Activated CD8-positive, alpha-beta T cell treated with anti-CD3 and anti-CD28 coated beads for 36 hours (primary cell): ENCODE measurements at regions not wholly inside any gene's neighbourhood (a gene's known extent, or its start where the extent isn't known, plus 50 kb on each side); places are given as distances from the start of the nearest gene placed in this dataset.

Experiments
- ATAC-seq: fragments of 200-7000 bp; cut with Tn5 transposase; one replicate; pipeline ENCODE4 v1.10.0; 2021; ENCODE audit warnings: mild to moderate bottlenecking, moderate library complexity
- CTCF ChIA-PET: fragments of 350-600 bp; sonication (Branson Sonifier 250); formaldehyde crosslinking; loops from one replicate; lab custom pipeline; 2021; ENCODE audit warnings: antibody characterized with exemption; lab: Charles Lee
- POLR2A ChIA-PET: fragments of 350-600 bp; sonication (Branson Sonifier 250); formaldehyde crosslinking; loops from one replicate; lab custom pipeline; 2021; ENCODE audit warnings: antibody characterized with exemption; lab: Charles Lee
- DNase-seq: peaks from one replicate; pipeline ENCODE4 v3.0.0-alpha.2; 2020
- H3K27ac Mint-ChIP-seq: one replicate; pipeline ENCODE4 v1.8.0; 2021; ENCODE audit warnings: mild to moderate bottlenecking, mixed read lengths
- H3K27me3 Mint-ChIP-seq: one replicate; pipeline ENCODE4 v1.8.0; 2021; ENCODE audit warnings: mixed read lengths
- H3K36me3 Mint-ChIP-seq: one replicate; pipeline ENCODE4 v1.8.0; 2021; ENCODE audit warnings: low read depth, mixed read lengths
- H3K4me1 Mint-ChIP-seq: one replicate; pipeline ENCODE4 v1.8.0; 2021; ENCODE audit warnings: low read depth, mixed read lengths
- H3K4me3 Mint-ChIP-seq: one replicate; pipeline ENCODE4 v1.8.0; 2021; ENCODE audit warnings: mild to moderate bottlenecking, moderate library complexity, mixed read lengths
- H3K9me3 Mint-ChIP-seq: one replicate; pipeline ENCODE4 v1.8.0; 2021; ENCODE audit warnings: mixed read lengths
- intact Hi-C: fragments of 100-400 bp; cut with micrococcal nuclease; formaldehyde crosslinking; loops from one replicate; pipeline ENCODE4 v1.10.0; 2022
- TF ChIP-seq, protein P1 (sequence below): fragments of 200-600 bp; IDR thresholded peaks from one replicate; pipeline ENCODE4 v1.8.0; 2022; ENCODE audit warnings: antibody characterized with exemption, mild to moderate bottlenecking

GRCh38 chr18:55657572-55658331, 69.8 kb upstream of the TCF4 start:
- Mint-ChIP-seq H3K27ac (no peak overlapping the region), H3K27me3 (no peaks in the 10 kb centered on the region), H3K4me1 (no peaks in the 10 kb centered on the region), H3K4me3 (no peak overlapping the region), H3K9me3 (no peaks in the 10 kb centered on the region), H3K36me3 (no peaks in the 10 kb centered on the region)
- TF ChIP-seq, protein P1, sequence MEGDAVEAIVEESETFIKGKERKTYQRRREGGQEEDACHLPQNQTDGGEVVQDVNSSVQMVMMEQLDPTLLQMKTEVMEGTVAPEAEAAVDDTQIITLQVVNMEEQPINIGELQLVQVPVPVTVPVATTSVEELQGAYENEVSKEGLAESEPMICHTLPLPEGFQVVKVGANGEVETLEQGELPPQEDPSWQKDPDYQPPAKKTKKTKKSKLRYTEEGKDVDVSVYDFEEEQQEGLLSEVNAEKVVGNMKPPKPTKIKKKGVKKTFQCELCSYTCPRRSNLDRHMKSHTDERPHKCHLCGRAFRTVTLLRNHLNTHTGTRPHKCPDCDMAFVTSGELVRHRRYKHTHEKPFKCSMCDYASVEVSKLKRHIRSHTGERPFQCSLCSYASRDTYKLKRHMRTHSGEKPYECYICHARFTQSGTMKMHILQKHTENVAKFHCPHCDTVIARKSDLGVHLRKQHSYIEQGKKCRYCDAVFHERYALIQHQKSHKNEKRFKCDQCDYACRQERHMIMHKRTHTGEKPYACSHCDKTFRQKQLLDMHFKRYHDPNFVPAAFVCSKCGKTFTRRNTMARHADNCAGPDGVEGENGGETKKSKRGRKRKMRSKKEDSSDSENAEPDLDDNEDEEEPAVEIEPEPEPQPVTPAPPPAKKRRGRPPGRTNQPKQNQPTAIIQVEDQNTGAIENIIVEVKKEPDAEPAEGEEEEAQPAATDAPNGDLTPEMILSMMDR, result no peak
- ATAC-seq (no peak), DNase-seq (no peak)
- ChIA-PET POLR2A (no interaction called here), CTCF (no interaction called here)
- intact Hi-C loops, result no loop called here

GRCh38 chr18:55654986-55655385, 67.0 kb upstream of the TCF4 start:
- ChIA-PET CTCF (no interaction called here), POLR2A (no interaction called here)
- TF ChIP-seq, protein P1, result no peak
- H3K27me3 Mint-ChIP-seq, result no peaks in the 10 kb centered on the region
- H3K4me3 Mint-ChIP-seq, result no peak overlapping the region
- DNase-seq, result no peak
- no peaks in the 10 kb centered on the region for H3K9me3 Mint-ChIP-seq
- no peaks in the 10 kb centered on the region for H3K36me3 Mint-ChIP-seq
- no peaks in the 10 kb centered on the region for H3K4me1 Mint-ChIP-seq
- H3K27ac Mint-ChIP-seq, result no peak overlapping the region
- intact Hi-C loops, result no loop called here
- no peak for ATAC-seq

- TF ChIP-seq, protein P1, result no peak
- Mint-ChIP-seq H3K27ac (no peak overlapping the region), H3K9me3 (no peaks in the 10 kb centered on the region), H3K36me3 (no peaks in the 10 kb centered on the region), H3K4me3 (no peak overlapping the region), H3K4me1 (no peaks in the 10 kb centered on the region), H3K27me3 (no peaks in the 10 kb centered on the region)
- CTCF ChIA-PET, result no interaction called here
- intact Hi-C loops, result no loop called here
- DNase-seq (no peak), ATAC-seq (no peak)
- POLR2A ChIA-PET, result no interaction called here
Observed at GRCh38 chr18:55651236-55651635, 63.2 kb upstream of the TCF4 start.

- no peaks in the 10 kb centered on the region for H3K27me3 Mint-ChIP-seq
- DNase-seq (no peak), ATAC-seq (no peak)
- no peaks in the 10 kb centered on the region for H3K4me1 Mint-ChIP-seq
- POLR2A ChIA-PET, result no interaction called here
- H3K27ac Mint-ChIP-seq, result no peak overlapping the region
- CTCF ChIA-PET, result no interaction called here
- TF ChIP-seq, protein P1, result no peak
- intact Hi-C loops, result no loop called here
- H3K9me3 Mint-ChIP-seq, result no peaks in the 10 kb centered on the region
- H3K36me3 Mint-ChIP-seq, result no peaks in the 10 kb centered on the region
- no peak overlapping the region for H3K4me3 Mint-ChIP-seq
Observed at GRCh38 chr18:55650363-55650870, 62.4 kb upstream of the TCF4 start.

DNA sequence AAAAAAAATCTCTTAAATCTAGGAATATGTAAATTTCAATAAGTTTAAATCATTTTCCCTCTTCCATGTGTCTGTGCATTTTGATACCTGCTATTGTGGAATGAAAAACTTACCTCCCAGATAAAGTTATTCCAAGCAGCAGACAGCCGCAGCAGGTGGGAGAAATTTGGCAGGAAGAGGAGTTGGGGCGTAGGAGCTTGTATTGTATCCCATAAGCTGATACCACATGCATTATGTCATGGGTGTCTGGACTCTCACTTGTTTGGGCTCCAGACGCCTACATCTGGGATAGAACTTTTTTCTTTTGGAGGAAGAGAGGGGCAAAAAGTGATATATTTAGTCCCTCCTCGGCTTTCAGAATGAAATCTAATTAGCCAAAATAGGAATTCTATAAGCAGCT, 59.3 kb upstream of the TCF4 start:
- intact Hi-C loops, result no loop called here
- ChIA-PET CTCF (no interaction called here), POLR2A (interaction anchor here (0.6 kb wide), 1 partner anchor 74 kb away, joined by 3 read pairs; no protein-coding TSS in a partner anchor)
- ATAC-seq, result no peak
- Mint-ChIP-seq H3K4me1 (no peaks in the 10 kb centered on the region), H3K4me3 (no peak overlapping the region), H3K36me3 (no peaks in the 10 kb centered on the region), H3K27me3 (no peaks in the 10 kb centered on the region), H3K27ac (no peak overlapping the region), H3K9me3 (no peaks in the 10 kb centered on the region)
- TF ChIP-seq, protein P1, result no peak
- no peak for DNase-seq
